Neural progenitor cell (in vitro differentiated cells): ENCODE measurements at regions not wholly inside any gene's neighbourhood (a gene's known extent, or its start where the extent isn't known, plus 50 kb on each side); places are given as distances from the start of the nearest gene placed in this dataset.
"Not testable (repeated sequence)": the region's sequence is repeated elsewhere in the genome, so short reads cannot be mapped to it uniquely, and the experiment has no call there.

Experiments used
- DNase-seq: peaks from one replicate; pipeline ENCODE4 v3.0.0-alpha.2; 2016; ENCODE audit warnings: low spot score
- H2AFZ ChIP-seq: fragments of 200-600 bp; sonication (generic); replicated peaks from 2 replicates; pipeline ENCODE4 v1.6.1; 2016; ENCODE audit warnings: antibody characterized with exemption
- H3F3A ChIP-seq: fragments of 200-600 bp; sonication (generic); 2 replicates; pipeline ENCODE4 v1.6.1; 2016; ENCODE audit warnings: antibody characterized with exemption, low read depth
- H3K27ac ChIP-seq: fragments of 200-600 bp; sonication (generic); 2 replicates; pipeline ENCODE4 v1.5.1; 2016; ENCODE audit warnings: mild to moderate bottlenecking
- H3K27me3 ChIP-seq: fragments of 200-600 bp; sonication (generic); 2 replicates; pipeline ENCODE4 v1.6.1; 2016; ENCODE audit warnings: mild to moderate bottlenecking, moderate library complexity
- H3K36me3 ChIP-seq: fragments of 200-600 bp; sonication (generic); 2 replicates; pipeline ENCODE4 v1.5.1; 2016
- H3K4me1 ChIP-seq: fragments of 200-600 bp; sonication (generic); 2 replicates; pipeline ENCODE4 v1.6.1; 2016; ENCODE audit warnings: mixed run types
- H3K4me2 ChIP-seq: fragments of 200-600 bp; sonication (generic); 2 replicates; pipeline ENCODE4 v1.6.1; 2016
- H3K4me3 ChIP-seq: fragments of 200-600 bp; sonication (generic); 2 replicates; pipeline ENCODE4 v1.5.1; 2016
- H3K79me2 ChIP-seq: fragments of 200-600 bp; sonication (generic); 2 replicates; pipeline ENCODE4 v1.6.1; 2016; ENCODE audit warnings: low read depth
- H3K9ac ChIP-seq: fragments of 200-600 bp; sonication (generic); 2 replicates; pipeline ENCODE4 v1.6.1; 2016
- H3K9me3 ChIP-seq: fragments of 200-600 bp; sonication (generic); 2 replicates; pipeline ENCODE4 v1.5.1; 2016; ENCODE audit warnings: low read depth
- H4K20me1 ChIP-seq: fragments of 200-600 bp; sonication (generic); 2 replicates; pipeline ENCODE4 v1.6.1; 2016; ENCODE audit warnings: low read depth
- H3K27ac Mint-ChIP-seq: 3 replicates; pipeline ENCODE4 v1.8.0; 2021; ENCODE audit warnings: mixed read lengths
- H3K27me3 Mint-ChIP-seq: 2 replicates; pipeline ENCODE4 v1.8.0; 2022; ENCODE audit warnings: low read depth, mild to moderate bottlenecking, inconsistent platforms, moderate library complexity, mixed read lengths; ENCODE audit not compliant: insufficient read depth
- H3K36me3 Mint-ChIP-seq: 3 replicates; pipeline ENCODE4 v1.8.0; 2021; ENCODE audit warnings: mixed read lengths
- H3K4me1 Mint-ChIP-seq: 3 replicates; pipeline ENCODE4 v1.8.0; 2021; ENCODE audit warnings: mixed read lengths
- H3K4me3 Mint-ChIP-seq: 3 replicates; pipeline ENCODE4 v1.8.0; 2021; ENCODE audit warnings: mild to moderate bottlenecking, moderate library complexity, mixed read lengths
- H3K9me3 Mint-ChIP-seq: 3 replicates; pipeline ENCODE4 v1.8.0; 2020; ENCODE audit warnings: mixed read lengths
- EZH2 ChIP-seq: fragments of 200-600 bp; sonication (generic); IDR thresholded peaks from 2 replicates; pipeline ENCODE4 v1.6.1; 2017; ENCODE audit warnings: antibody characterized with exemption, mild to moderate bottlenecking, moderate library complexity
- EZH2phosphoT487 ChIP-seq: fragments of 200-600 bp; sonication (generic); IDR thresholded peaks from 2 replicates; pipeline ENCODE4 v1.6.1; 2017; ENCODE audit warnings: antibody characterized with exemption
- TF ChIP-seq, protein P1 (sequence below): fragments of 200-600 bp; sonication (generic); IDR thresholded peaks from 2 replicates; pipeline ENCODE4 v1.5.1; 2017; ENCODE audit warnings: antibody characterized with exemption, mild to moderate bottlenecking

DNA sequence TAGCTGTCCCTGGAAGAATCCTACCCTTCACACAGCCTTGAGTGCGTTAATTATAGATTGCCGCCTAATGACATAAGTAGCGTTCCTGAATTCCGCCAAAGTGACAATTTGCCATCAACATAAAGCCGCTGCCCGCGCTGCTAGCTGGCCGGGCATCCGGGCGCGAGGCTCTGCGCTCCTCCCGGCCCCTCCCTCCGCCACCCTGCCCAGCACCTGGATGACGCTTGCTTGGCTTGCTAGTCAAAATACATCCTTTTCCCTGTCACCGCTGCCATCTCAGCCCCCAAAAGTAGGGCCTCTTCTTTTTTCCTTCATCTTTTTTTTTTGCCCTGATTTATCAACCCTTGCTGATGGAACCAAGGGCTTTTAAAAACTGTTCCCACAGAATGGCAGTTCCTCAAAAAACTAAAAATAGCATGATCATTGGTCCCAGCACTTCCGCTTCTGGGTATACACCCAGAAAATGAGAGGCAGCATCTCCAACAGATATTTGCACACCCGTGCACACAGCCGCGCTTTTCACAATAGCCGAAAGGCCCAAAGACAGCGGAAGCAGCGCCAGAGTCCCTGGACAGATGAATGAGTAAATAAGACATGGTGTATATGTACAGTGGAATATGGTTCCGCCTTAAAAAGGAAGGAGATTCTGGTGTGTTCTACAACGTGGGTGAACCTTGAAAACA is 235.2 kb downstream of the BCL11B start:
- no peaks in the 10 kb centered on the region for H3K9me3 ChIP-seq
- Mint-ChIP-seq H3K27me3 (peaks cover 39% of the 10 kb centered on the region), H3K9me3 (peaks cover 6% of the 10 kb centered on the region), H3K4me1 (peaks cover 41% of the 10 kb centered on the region), H3K4me3 (peak overlapping the region; percentile 3), H3K27ac (no peak overlapping the region), H3K36me3 (no peaks in the 10 kb centered on the region)
- H2AFZ ChIP-seq: no peak overlapping the region
- H3K36me3 ChIP-seq: no peaks in the 10 kb centered on the region
- TF ChIP-seq EZH2 (no peak), EZH2phosphoT487 (no peak)
- TF ChIP-seq, protein P1, sequence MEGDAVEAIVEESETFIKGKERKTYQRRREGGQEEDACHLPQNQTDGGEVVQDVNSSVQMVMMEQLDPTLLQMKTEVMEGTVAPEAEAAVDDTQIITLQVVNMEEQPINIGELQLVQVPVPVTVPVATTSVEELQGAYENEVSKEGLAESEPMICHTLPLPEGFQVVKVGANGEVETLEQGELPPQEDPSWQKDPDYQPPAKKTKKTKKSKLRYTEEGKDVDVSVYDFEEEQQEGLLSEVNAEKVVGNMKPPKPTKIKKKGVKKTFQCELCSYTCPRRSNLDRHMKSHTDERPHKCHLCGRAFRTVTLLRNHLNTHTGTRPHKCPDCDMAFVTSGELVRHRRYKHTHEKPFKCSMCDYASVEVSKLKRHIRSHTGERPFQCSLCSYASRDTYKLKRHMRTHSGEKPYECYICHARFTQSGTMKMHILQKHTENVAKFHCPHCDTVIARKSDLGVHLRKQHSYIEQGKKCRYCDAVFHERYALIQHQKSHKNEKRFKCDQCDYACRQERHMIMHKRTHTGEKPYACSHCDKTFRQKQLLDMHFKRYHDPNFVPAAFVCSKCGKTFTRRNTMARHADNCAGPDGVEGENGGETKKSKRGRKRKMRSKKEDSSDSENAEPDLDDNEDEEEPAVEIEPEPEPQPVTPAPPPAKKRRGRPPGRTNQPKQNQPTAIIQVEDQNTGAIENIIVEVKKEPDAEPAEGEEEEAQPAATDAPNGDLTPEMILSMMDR: no peak
- H3K4me1 ChIP-seq: peaks cover 9% of the 10 kb centered on the region
- H3K4me3 ChIP-seq: no peak overlapping the region
- H3F3A ChIP-seq: no peaks in the 10 kb centered on the region
- no peaks in the 10 kb centered on the region for H4K20me1 ChIP-seq
- peak; percentile 30 for DNase-seq
- no peaks in the 10 kb centered on the region for H3K79me2 ChIP-seq
- H3K27ac ChIP-seq: no peak overlapping the region
- peak overlapping the region; percentile 3 for H3K4me2 ChIP-seq
- no peak overlapping the region for H3K9ac ChIP-seq
- H3K27me3 ChIP-seq: no peaks in the 10 kb centered on the region

DNA sequence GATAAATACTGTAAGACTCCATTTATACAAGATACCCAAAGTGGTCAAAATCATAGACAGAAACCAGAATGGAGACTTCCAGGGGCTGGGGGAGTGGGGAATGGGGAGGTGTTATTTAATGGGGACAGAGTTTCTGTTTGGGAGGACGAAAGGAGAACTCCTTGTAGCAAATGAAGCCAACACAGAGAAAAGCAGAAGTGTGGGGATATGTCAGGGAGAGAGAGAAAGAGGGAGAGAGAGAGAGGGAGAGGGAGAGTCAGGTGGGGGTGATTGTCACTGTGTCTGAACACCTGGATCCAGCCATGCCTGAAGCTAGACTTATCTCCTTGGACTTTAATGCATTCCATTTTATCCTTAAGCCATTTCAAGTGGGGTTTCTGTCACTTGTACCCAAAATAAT is 234.7 kb downstream of the BCL11B start:
- H3K9me3 ChIP-seq, H3K79me2 ChIP-seq, H2AFZ ChIP-seq, H3K9me3 Mint-ChIP-seq, H3K27ac Mint-ChIP-seq, H3K4me3 ChIP-seq, H3K4me2 ChIP-seq, H4K20me1 ChIP-seq, H3K36me3 ChIP-seq, H3K27ac ChIP-seq, H3K4me3 Mint-ChIP-seq, H3K9ac ChIP-seq, H3K27me3 ChIP-seq, H3K4me1 ChIP-seq, H3F3A ChIP-seq, H3K36me3 Mint-ChIP-seq, DNase-seq: not testable (repeated sequence)
- peaks cover 39% of the 10 kb centered on the region for H3K27me3 Mint-ChIP-seq
- peaks cover 41% of the 10 kb centered on the region for H3K4me1 Mint-ChIP-seq

DNA sequence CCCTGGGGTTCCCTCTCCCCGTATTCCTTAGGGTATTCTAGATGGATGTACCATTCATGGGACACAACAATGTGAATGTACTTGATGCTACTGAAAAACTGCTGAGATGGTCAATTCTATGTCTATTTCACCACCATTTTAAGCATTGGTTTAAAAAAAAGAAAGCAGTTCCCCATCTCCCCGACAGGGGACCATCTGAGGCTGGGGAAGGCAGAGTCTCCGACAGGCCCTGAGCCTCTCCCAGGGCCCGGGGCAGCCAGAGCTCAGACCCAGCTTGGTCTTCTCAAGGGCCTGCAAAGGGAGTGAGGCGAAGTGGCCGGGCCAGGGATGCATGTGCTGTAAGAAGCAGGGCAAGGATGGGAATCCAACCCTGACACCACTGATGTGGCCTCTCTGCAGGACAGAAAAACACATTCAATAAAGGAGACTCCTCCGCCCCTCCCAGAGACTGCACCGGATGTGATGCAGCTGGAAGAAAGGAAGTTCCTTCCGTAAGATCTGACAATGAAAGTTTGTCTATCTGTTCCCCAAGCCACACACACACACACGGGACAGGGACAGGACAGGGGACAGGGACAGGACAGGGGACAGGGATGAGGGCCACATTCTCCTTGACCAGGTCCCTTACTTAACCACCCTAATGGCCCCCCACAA is 234.1 kb downstream of the BCL11B start:
- H3K4me1 ChIP-seq: peaks cover 9% of the 10 kb centered on the region
- H3K9me3 ChIP-seq: no peaks in the 10 kb centered on the region
- no peak overlapping the region for H3K9ac ChIP-seq
- no peak overlapping the region for H3K27ac Mint-ChIP-seq
- H3K79me2 ChIP-seq: no peaks in the 10 kb centered on the region
- TF ChIP-seq EZH2: no peak
- TF ChIP-seq, protein P1: peak; percentile 48
- no peak overlapping the region for H3K4me3 Mint-ChIP-seq
- H4K20me1 ChIP-seq: no peaks in the 10 kb centered on the region
- H3K4me1 Mint-ChIP-seq: peaks cover 42% of the 10 kb centered on the region
- peaks cover 38% of the 10 kb centered on the region for H3K27me3 Mint-ChIP-seq
- no peak overlapping the region for H3K4me2 ChIP-seq
- no peaks in the 10 kb centered on the region for H3K36me3 Mint-ChIP-seq
- H3K27ac ChIP-seq: no peak overlapping the region
- no peak overlapping the region for H2AFZ ChIP-seq
- no peaks in the 10 kb centered on the region for H3K36me3 ChIP-seq
- peaks cover 4% of the 10 kb centered on the region for H3K9me3 Mint-ChIP-seq
- DNase-seq: peak; percentile 48
- H3F3A ChIP-seq: no peaks in the 10 kb centered on the region
- no peak overlapping the region for H3K4me3 ChIP-seq
- H3K27me3 ChIP-seq: no peaks in the 10 kb centered on the region

DNA sequence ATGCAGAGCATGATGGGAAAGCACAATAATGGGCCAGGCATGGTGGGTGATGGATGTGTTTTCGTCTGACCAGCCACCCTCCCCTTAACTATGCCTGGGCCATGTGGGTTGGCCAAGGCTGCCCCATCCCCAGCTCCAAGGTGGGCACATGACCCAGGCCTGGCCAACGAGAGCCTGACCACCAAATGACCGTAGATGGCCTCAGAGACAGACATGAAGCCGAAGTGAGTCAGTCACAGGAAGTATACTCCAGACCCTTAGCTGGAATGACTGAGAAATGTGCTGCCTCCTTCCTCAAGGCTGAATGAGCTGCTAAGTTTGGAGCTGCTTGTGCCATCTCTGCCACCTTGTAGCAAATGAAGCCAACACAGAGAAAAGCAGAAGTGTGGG is 233.6 kb downstream of the BCL11B start:
- no peaks in the 10 kb centered on the region for H3F3A ChIP-seq
- H3K36me3 ChIP-seq: no peaks in the 10 kb centered on the region
- no peak overlapping the region for H3K4me3 ChIP-seq
- no peak for TF ChIP-seq EZH2
- TF ChIP-seq EZH2phosphoT487: no peak
- TF ChIP-seq, protein P1: no peak
- no peak overlapping the region for H3K9ac ChIP-seq
- DNase-seq: no peak
- no peak overlapping the region for H3K27ac ChIP-seq
- Mint-ChIP-seq H3K36me3 (no peaks in the 10 kb centered on the region), H3K4me1 (peaks cover 46% of the 10 kb centered on the region), H3K4me3 (no peak overlapping the region), H3K27me3 (peaks cover 34% of the 10 kb centered on the region), H3K9me3 (no peaks in the 10 kb centered on the region), H3K27ac (no peak overlapping the region)
- H3K79me2 ChIP-seq: no peaks in the 10 kb centered on the region
- peaks cover 9% of the 10 kb centered on the region for H3K4me1 ChIP-seq
- no peaks in the 10 kb centered on the region for H3K27me3 ChIP-seq
- no peak overlapping the region for H2AFZ ChIP-seq
- no peaks in the 10 kb centered on the region for H3K9me3 ChIP-seq
- no peaks in the 10 kb centered on the region for H4K20me1 ChIP-seq
- no peak overlapping the region for H3K4me2 ChIP-seq
